ENCODE measurements at regions not wholly inside any gene's neighbourhood (a gene's known extent, or its start where the extent isn't known, plus 50 kb on each side); places are given as distances from the start of the nearest gene placed in this dataset.

- Histone ChIP-seq H3K9me3 (no peaks in the 10 kb centered on the region), H3K4me1 (no peaks in the 10 kb centered on the region), H3K4me2 (no peak overlapping the region), H3K4me3 (no peak overlapping the region), H3K27ac (no peak overlapping the region)
- TF ChIP-seq, protein P1, sequence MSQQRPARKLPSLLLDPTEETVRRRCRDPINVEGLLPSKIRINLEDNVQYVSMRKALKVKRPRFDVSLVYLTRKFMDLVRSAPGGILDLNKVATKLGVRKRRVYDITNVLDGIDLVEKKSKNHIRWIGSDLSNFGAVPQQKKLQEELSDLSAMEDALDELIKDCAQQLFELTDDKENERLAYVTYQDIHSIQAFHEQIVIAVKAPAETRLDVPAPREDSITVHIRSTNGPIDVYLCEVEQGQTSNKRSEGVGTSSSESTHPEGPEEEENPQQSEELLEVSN (IDR thresholded peaks at IDR 0.05; ENCODE audit: borderline replicate concordance, low read depth): no peak
- TF ChIP-seq NPAS2 (CRISPR knock-in tag; IDR thresholded peaks at IDR 0.05; ENCODE audit: borderline replicate concordance) (no peak), ZSCAN20 (CRISPR knock-in tag; IDR thresholded peaks at IDR 0.05) (no peak), MAZ (IDR thresholded peaks at IDR 0.05; ENCODE audit: borderline replicate concordance, low read depth, low read length) (no peak), HES2 (IDR thresholded peaks at IDR 0.05) (no peak)
- WGBS (ENCODE audit: missing lambda C conversion rate): 42% methylated on average over 12 of the region's 12 CpGs
- CTCF ChIA-PET: no interaction called here
- ATAC-seq (no peak), DNase-seq (ENCODE audit: low read depth in 1 of 2, low spot score in 1 of 2) (no peak), FAIRE-seq (no peak)
- POLR2A ChIA-PET: no interaction called here
These were observed 167.2 kb downstream of the TTLL2 start for GRCh38 chr6:167492100-167492449.

DNA sequence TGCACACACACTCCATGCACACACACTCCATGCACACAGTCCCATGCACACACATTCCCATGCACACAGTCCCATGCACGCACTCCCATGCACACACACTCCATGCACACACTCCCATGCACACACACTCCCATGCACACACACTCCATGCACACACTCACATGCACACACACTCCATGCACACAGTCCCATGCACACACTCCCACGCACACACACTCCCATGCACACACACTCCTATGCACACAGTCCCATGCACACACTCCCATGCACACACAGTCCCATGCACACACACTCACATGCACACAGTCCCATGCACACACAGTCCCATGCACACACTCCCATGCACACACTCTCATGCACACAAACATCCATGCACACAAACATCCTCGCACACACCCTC, 168.4 kb downstream of the TTLL2 start:
- CTCF ChIA-PET: no interaction called here
- DNase-seq (ENCODE audit: low read depth in 1 of 2, low spot score in 1 of 2): no peak
- no peak for FAIRE-seq

DNA sequence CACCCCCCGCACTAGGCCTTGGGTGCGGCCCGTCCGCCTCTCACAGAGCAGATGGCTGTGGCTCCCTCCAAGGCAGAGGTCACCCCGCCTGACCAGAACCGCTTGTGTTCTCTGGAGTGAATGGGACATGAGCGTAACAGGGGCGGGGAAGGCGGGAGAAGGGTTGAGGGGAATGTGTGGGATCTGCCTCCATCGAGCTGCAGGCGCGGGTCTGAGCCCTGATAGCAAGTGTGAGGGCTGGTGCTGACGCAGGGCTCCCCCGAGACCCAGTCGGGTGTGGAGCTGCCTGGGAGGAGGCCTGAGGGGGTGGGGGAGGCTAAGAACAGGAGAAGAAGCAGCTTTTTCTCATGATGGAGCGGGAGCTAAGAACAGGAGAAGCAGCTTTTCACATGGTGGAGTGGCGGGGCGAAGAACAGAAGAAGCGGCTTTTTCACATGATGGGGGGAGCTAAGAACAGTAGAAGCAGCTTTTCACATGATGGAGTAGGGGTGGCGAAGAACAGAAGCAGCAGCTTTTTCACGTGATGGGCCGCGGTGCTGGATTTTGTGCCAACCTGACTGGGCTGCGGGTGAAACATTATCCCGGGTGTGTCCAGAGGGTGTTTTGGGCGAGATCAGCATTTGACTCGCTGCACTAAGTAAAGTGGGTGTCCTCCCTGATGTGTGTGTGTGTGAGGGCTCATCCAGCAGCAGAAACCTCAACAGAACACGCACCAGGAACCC, 169.3 kb downstream of the TTLL2 start:
- TF ChIP-seq, protein P2, sequence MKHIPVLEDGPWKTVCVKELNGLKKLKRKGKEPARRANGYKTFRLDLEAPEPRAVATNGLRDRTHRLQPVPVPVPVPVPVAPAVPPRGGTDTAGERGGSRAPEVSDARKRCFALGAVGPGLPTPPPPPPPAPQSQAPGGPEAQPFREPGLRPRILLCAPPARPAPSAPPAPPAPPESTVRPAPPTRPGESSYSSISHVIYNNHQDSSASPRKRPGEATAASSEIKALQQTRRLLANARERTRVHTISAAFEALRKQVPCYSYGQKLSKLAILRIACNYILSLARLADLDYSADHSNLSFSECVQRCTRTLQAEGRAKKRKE (CRISPR knock-in tag; IDR thresholded peaks at IDR 0.05; ENCODE audit: low read depth): no peak
- TF ChIP-seq GATA3 (IDR thresholded peaks at IDR 0.05; ENCODE audit: borderline replicate concordance): no peak
- TF ChIP-seq EHMT2 (IDR thresholded peaks at IDR 0.05; ENCODE audit: low read depth): no peak
- no peak for TF ChIP-seq ZC3H11A (IDR thresholded peaks at IDR 0.05)
- no peak for TF ChIP-seq NR3C1 (IDR thresholded peaks at IDR 0.05)
- TF ChIP-seq HES2 (IDR thresholded peaks at IDR 0.05): no peak
- TF ChIP-seq TFCP2L1 (CRISPR knock-in tag; IDR thresholded peaks at IDR 0.05): no peak
- no peak for TF ChIP-seq JUNB (IDR thresholded peaks at IDR 0.05)
- Histone ChIP-seq H3K27ac (no peak overlapping the region), H3K4me2 (no peak overlapping the region), H3K9me3 (no peaks in the 10 kb centered on the region), H3K4me3 (no peak overlapping the region), H3K4me1 (no peaks in the 10 kb centered on the region)
- no peak for ATAC-seq
- CTCF ChIA-PET: no interaction called here
- POLR2A ChIA-PET: no interaction called here
- no peak for FAIRE-seq
- no peak for DNase-seq (ENCODE audit: low read depth in 1 of 2, low spot score in 1 of 2)
- WGBS (ENCODE audit: missing lambda C conversion rate): 79% methylated on average over 22 of the region's 28 CpGs

More for the DNA sequence above, 168.4 kb downstream of the TTLL2 start:
- POLR2A ChIA-PET: no interaction called here
- 87% methylated on average over 2 of the region's 3 CpGs for WGBS (ENCODE audit: missing lambda C conversion rate)
- H3K27ac ChIP-seq: no peak overlapping the region
- no peak for TF ChIP-seq CEBPB (IDR thresholded peaks at IDR 0.05)
- peak; percentile 50; the same call in 1 of the 2 replicates for TF ChIP-seq KDM1A (IDR thresholded peaks at IDR 0.05; ENCODE audit: low read depth)
- no peak for ATAC-seq
- H3K4me2 ChIP-seq: no peak overlapping the region
- no peaks in the 10 kb centered on the region for H3K4me1 ChIP-seq
- H3K9me3 ChIP-seq: no peaks in the 10 kb centered on the region
- no peak overlapping the region for H3K4me3 ChIP-seq

DNA sequence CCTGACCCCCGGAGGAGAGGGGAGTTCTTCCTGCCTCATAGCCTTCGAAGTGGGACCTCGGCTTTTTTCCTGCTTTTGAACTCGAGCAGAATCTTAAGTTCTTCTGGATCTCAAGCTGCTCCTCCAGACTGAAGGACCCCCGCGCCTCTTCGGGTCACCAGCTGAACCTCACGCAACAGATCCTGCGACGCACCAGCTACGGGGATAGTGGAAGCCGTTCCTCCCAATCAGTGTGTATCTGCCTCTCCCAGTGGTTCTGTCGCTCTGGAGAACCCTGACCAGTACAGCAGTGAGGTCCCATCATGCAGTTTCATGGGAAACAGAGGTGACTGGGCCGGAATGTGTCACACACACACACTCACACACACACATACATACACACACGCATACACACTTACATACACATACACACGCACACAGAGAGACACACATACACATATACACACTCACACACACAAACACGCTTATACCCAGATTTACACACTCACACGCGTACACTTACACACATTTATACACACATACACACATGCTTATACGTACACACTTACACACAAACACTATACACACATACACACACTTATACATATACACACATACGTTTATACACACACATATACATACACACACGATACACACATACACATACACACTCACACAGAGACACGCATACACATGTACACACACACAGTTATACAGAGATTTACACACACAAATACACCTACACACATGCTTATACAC, 170.0 kb downstream of the TTLL2 start:
- Histone ChIP-seq H3K27ac (no peak overlapping the region), H3K4me2 (no peak overlapping the region), H3K9me3 (no peaks in the 10 kb centered on the region), H3K4me1 (no peaks in the 10 kb centered on the region), H3K4me3 (no peak overlapping the region)
- DNase-seq (ENCODE audit: low read depth in 1 of 2, low spot score in 1 of 2) (no peak), FAIRE-seq (no peak), ATAC-seq (no peak)
- ChIA-PET POLR2A (no interaction called here), CTCF (no interaction called here)
- WGBS (ENCODE audit: missing lambda C conversion rate): 74% methylated on average over 20 of the region's 23 CpGs
- TF ChIP-seq ESRRA (IDR thresholded peaks at IDR 0.05; ENCODE audit: borderline replicate concordance, low read length): no peak
- no peak for TF ChIP-seq RARB (CRISPR knock-in tag; IDR thresholded peaks at IDR 0.05)
- TF ChIP-seq FOSL2 (IDR thresholded peaks at IDR 0.05): no peak
- TF ChIP-seq FOSL2 (CRISPR knock-in tag; IDR thresholded peaks at IDR 0.05): no peak
- TF ChIP-seq, protein P3, sequence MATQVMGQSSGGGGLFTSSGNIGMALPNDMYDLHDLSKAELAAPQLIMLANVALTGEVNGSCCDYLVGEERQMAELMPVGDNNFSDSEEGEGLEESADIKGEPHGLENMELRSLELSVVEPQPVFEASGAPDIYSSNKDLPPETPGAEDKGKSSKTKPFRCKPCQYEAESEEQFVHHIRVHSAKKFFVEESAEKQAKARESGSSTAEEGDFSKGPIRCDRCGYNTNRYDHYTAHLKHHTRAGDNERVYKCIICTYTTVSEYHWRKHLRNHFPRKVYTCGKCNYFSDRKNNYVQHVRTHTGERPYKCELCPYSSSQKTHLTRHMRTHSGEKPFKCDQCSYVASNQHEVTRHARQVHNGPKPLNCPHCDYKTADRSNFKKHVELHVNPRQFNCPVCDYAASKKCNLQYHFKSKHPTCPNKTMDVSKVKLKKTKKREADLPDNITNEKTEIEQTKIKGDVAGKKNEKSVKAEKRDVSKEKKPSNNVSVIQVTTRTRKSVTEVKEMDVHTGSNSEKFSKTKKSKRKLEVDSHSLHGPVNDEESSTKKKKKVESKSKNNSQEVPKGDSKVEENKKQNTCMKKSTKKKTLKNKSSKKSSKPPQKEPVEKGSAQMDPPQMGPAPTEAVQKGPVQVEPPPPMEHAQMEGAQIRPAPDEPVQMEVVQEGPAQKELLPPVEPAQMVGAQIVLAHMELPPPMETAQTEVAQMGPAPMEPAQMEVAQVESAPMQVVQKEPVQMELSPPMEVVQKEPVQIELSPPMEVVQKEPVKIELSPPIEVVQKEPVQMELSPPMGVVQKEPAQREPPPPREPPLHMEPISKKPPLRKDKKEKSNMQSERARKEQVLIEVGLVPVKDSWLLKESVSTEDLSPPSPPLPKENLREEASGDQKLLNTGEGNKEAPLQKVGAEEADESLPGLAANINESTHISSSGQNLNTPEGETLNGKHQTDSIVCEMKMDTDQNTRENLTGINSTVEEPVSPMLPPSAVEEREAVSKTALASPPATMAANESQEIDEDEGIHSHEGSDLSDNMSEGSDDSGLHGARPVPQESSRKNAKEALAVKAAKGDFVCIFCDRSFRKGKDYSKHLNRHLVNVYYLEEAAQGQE (IDR thresholded peaks at IDR 0.05): no peak
- no peak for TF ChIP-seq ELK1 (IDR thresholded peaks at IDR 0.05; ENCODE audit: low read depth, low read length)
- no peak for TF ChIP-seq FOSB (CRISPR knock-in tag; IDR thresholded peaks at IDR 0.05)
- TF ChIP-seq PHF8 (IDR thresholded peaks at IDR 0.05; ENCODE audit: borderline replicate concordance, low read depth): no peak

Data from A549 (cell line).